COLO668 (cell line): ENCODE measurements at regions not wholly inside any gene's neighbourhood (a gene's known extent, or its start where the extent isn't known, plus 50 kb on each side); places are given as distances from the start of the nearest gene placed in this dataset.
"Not testable (repeated sequence)": the region's sequence is repeated elsewhere in the genome, so short reads cannot be mapped to it uniquely, and the experiment has no call there.

Experiments used
- DNase-seq: peaks from one replicate; lab custom pipeline; 2025; ENCODE audit not compliant: unreplicated experiment; lab: John Stamatoyannopoulos, UW

GRCh38 chr14:30064454-30064853, 136.8 kb upstream of the PRKD1 start:
- no peak for DNase-seq

- no peak for DNase-seq
Observed at GRCh38 chr14:30069536-30069935, 141.9 kb upstream of the PRKD1 start.

DNA sequence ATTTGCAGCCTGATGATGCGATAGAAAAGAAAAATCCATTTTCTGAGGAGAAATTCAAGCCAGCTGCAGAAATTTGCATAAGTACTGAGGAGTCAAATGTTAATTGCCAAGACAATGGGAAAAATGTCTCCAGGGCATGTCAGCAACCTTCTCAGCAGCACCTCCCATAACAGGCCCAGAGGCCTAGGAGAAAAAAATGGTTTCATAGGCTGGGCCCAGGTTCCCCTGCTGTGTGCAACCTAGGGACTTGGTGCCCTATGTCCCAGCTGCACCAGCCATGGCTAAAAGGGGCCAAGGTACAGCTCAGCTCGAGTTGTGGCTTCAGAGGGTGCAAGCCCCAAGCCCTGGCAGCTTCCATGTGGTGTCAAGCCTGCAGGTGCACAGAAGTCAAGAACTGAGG, 144.8 kb upstream of the PRKD1 start:
- not testable (repeated sequence) for DNase-seq

DNA sequence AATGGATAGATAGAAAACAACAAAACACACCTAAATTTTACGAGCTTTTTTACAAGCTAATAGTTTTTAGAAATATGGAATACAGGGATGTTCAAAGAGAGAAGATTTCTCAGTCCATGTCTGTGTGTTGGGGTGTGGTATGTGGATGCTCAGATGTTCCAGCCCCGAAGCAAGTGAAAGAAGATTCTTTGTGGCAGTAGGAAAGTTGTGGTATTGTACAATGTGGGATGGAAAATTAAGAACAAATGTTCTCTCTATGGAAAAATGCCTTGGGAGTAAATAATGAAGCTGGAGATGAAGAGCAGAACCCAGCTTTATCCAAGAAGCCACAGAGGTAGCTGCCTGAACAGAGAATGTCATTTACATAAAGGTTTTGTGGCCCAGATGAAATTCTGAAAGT, 150.3 kb upstream of the PRKD1 start:
- no peak for DNase-seq

DNA sequence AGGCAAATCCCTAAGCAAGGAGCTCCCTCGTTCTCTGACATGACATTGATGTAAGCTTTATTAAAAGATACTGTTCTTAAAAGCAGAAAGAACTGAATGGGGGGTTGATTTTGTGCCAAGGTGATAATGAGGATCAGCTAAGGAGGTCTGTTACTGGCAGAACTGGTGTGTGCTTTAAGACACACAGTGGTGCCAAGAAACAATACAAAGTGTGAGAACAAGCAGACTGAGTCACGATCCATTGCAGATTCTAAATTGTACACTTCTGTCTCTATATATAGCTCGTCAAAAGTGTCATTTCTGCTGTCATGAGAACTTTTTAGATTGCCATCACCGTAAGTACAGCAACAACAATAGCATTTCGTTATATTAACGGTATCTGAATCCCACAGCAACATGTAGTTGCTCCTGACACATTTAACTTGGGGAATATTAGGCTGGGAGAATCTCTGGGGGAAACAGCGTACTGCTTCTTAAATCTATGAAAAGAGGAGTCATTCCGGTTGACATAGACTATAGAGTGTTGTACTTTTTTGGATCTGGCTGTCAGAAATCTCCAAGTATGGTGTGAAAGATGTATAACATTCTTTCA, 151.3 kb upstream of the PRKD1 start:
- no peak for DNase-seq

DNA sequence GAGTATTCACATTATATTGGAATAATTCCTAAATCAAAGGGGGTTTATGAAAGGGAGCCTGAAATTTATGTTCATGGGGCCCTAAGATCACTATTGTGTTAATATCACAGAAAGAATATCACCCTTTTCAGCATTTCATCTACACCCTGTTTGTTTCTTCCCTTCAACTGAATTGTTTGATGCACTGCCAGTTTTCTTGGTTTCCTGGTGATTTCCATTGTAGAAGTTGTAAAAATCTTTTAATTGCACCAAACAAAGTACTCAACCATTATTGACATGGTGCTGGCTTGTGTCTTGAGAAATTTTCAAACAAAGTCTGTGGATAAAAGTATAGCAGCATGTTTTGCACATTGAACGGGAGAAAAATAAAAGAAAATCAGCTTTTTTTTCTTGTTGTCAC, 154.8 kb upstream of the PRKD1 start:
- DNase-seq: no peak

- no peak for DNase-seq
Observed at GRCh38 chr14:30084811-30085210, 157.2 kb upstream of the PRKD1 start.

- DNase-seq: no peak
Observed at GRCh38 chr14:30085943-30086342, 158.3 kb upstream of the PRKD1 start.

GRCh38 chr14:30088620-30089019, 161.0 kb upstream of the PRKD1 start:
- no peak for DNase-seq

- no peak for DNase-seq
Observed at GRCh38 chr14:30108975-30109700, 181.5 kb upstream of the PRKD1 start.

DNA sequence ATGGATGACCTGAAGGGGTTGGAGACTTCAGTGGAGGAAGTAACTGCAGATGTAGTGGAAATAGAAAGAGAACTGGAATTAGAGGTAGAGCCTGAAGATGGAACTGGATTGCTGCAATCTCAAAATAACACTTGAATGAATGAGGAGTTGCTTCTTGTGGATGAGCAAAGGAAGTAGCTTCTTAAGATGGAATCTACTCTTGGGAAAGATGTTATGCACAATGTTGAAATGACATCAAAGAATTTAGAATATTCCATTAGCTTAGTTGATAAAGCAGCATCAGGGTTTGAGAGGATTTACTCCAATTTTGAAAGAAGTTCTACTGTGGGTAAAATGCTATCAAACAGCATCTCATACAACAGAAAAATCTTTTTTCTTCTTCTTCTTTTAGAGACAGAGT, 186.4 kb upstream of the PRKD1 start:
- no peak for DNase-seq

DNA sequence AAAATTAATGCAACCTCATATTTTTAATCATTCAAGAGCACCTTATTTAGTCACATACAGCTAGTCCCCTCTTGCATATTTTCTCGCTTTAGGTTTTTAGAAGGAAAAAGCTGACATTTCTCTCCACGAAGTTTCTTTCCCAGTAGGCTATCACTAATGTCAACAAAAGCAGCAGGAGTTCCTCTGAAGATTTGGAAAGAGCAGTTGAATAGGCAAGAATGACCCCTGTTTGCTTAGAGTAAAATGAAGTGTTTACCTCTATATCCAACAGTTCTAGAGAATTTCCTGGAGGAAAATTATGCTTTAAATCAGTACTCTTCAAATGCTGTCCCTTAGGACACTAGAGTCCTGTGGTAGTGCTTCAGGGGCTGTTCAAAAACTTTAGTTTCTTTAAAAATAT, 188.1 kb upstream of the PRKD1 start:
- DNase-seq: no peak

- no peak for DNase-seq
Observed at GRCh38 chr14:30118992-30119640, 191.5 kb upstream of the PRKD1 start.

- DNase-seq: no peak
Observed at GRCh38 chr14:30125322-30125979, 197.8 kb upstream of the PRKD1 start.

DNA sequence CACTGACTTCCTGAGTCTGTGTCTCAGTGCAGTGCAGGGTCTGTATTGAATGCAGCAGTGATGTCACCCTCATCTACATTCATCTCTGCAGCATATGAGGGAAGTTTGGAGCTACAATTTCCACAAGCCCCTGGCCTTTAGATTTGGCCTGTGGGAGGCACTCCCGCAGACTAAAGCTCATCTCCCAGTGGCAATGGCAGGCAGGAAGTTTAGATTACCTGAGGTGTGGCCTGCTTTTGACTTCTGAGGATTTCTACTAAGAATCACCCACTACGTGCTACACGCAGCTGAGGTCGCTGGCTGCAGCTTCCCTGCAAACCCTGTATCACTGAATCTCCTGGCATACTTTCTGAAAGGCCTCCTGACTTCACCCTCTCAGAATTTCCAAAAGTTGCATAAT, 202.2 kb upstream of the PRKD1 start:
- DNase-seq: no peak

DNA sequence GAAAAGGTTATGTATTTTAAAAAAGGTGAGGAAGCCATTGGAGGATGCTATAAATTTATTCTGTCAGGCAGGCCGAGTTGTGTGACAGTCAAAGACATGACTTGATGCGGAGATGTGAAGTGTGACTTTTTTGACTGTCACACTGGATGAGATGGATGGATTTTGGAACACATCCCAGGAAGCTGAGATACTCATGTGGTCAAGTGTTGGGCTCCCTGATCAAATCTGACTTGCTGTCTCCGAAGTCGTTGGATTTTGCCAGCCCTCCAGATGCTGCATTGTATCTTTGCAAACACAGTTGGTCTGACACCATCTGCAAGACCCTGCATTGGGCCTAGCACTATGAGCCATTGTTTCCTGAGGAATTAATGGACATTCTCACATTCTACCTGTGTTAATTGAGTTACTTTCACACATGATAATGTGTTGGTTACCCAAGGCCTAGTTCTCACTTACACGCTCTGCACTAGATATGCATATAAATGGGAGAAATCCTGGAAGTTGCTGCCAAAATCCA, 204.0 kb upstream of the PRKD1 start:
- no peak for DNase-seq

- no peak for DNase-seq
Observed at GRCh38 chr14:30132196-30132595, 204.5 kb upstream of the PRKD1 start.

- no peak for DNase-seq
Observed at GRCh38 chr14:30134936-30135335, 207.3 kb upstream of the PRKD1 start.

DNA sequence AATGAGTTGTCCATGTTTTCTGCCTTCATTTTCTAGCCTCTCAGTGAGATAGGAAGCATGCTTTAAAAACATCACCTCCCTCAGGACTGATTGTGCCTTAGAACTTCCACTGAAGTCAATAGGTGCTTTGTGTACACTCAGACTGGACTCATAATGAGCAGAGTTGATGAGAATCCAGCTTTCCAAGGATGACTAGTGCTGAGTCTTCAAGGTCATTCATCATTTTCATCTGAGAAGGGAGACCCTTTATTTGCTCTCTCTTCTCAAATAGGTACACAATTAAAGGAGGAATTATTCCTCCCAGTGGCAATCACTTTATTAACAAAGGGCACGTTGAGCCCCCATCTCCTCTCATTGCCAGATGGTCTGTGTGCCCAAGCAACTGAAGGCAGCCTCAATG, 210.9 kb upstream of the PRKD1 start:
- no peak for DNase-seq

GRCh38 chr14:30142216-30142615, 214.6 kb upstream of the PRKD1 start:
- no peak for DNase-seq

- DNase-seq: no peak
Observed at GRCh38 chr14:30143627-30144026, 216.0 kb upstream of the PRKD1 start.

DNA sequence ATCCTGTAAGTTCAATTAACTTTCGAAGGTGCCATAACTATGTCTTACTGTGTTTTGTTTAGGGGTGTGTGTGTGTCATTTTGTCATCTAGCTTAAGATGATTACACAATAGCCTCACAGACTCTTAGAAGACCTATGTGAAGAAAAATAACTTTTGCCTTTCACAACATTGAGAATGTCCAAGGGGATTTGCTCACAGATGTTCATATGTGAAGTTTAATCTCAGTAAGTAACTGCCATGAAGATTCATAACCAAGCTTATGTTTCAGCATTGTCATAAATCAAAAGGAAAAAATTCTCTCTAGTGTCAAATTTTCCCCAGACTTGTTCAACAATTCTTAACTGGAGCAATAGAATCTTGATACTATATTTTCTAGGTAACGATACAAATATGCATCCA, 226.1 kb upstream of the PRKD1 start:
- DNase-seq: no peak
